Spinal cord (tissue), 9 donors: ENCODE measurements at regions not wholly inside any gene's neighbourhood (a gene's known extent, or its start where the extent isn't known, plus 50 kb on each side); places are given as distances from the start of the nearest gene placed in this dataset.

Experiments
- DNase-seq, 6 donors: peaks; one replicate each; pipeline versions ENCODE4 v3.0.0 to v3.0.0-alpha.2; 2013 to 2015; ENCODE audit warnings: low spot score in 6 of 6, low read depth in 4 of 6
- H3K27ac ChIP-seq: one replicate; pipeline ENCODE4 v1.5.1; 2013; ENCODE audit warnings: low read depth, low read length, control low read depth
- H3K27me3 ChIP-seq: one replicate; pipeline ENCODE4 v1.6.1; 2013; ENCODE audit warnings: low read length; ENCODE audit not compliant: control insufficient read depth, insufficient read depth
- H3K36me3 ChIP-seq: one replicate; pipeline ENCODE4 v1.6.1; 2013; ENCODE audit warnings: low read length; ENCODE audit not compliant: control insufficient read depth, insufficient read depth
- H3K4me1 ChIP-seq: one replicate; pipeline ENCODE4 v1.6.1; 2013; ENCODE audit warnings: low read length; ENCODE audit not compliant: control insufficient read depth, insufficient read depth
- H3K4me3 ChIP-seq: one replicate; pipeline ENCODE4 v1.5.1; 2013; ENCODE audit warnings: low read depth, low read length, control low read depth
- H3K9me3 ChIP-seq: one replicate; pipeline ENCODE4 v1.6.1; 2013; ENCODE audit warnings: low read length; ENCODE audit not compliant: control insufficient read depth, insufficient read depth
- WGBS: methylation state at CpG from one replicate; pipeline ENCODE4 v1.1.5; 2013; ENCODE audit warnings: missing lambda C conversion rate; ENCODE audit not compliant: insufficient coverage; 5-methylcytosine and 5-hydroxymethylcytosine counted together
- donor health status: healthy.

GRCh38 chr12:30012816-30013450 is 229.2 kb upstream of the TMTC1 start:
- no peaks in the 10 kb centered on the region for H3K9me3 ChIP-seq

GRCh38 chr12:30010071-30011052 is 226.6 kb upstream of the TMTC1 start:
- DNase-seq = no peak
- no peak overlapping the region for H3K4me3 ChIP-seq
- H3K27me3 ChIP-seq = no peaks in the 10 kb centered on the region
- H3K27ac ChIP-seq = no peak overlapping the region
- WGBS = no CpG with 5 or more reads among the region's 1 CpG
- no peaks in the 10 kb centered on the region for H3K36me3 ChIP-seq
- H3K4me1 ChIP-seq = no peaks in the 10 kb centered on the region
- no peaks in the 10 kb centered on the region for H3K9me3 ChIP-seq

More at GRCh38 chr12:30012816-30013450, 229.2 kb upstream of the TMTC1 start:
- no peak overlapping the region for H3K27ac ChIP-seq
- H3K36me3 ChIP-seq = no peaks in the 10 kb centered on the region
- 56% methylated on average over 5 of the region's 6 CpGs for WGBS
- no peaks in the 10 kb centered on the region for H3K4me1 ChIP-seq
- H3K27me3 ChIP-seq = no peaks in the 10 kb centered on the region
- DNase-seq = peak in 1 of 6 donors; percentile 88
- no peak overlapping the region for H3K4me3 ChIP-seq

- Histone ChIP-seq H3K4me1 (no peaks in the 10 kb centered on the region), H3K27me3 (no peaks in the 10 kb centered on the region), H3K36me3 (no peaks in the 10 kb centered on the region), H3K9me3 (no peaks in the 10 kb centered on the region), H3K27ac (no peak overlapping the region), H3K4me3 (no peak overlapping the region)
- DNase-seq = no peak
- WGBS = no CpG with 5 or more reads among the region's 1 CpG
Observed at GRCh38 chr12:30006021-30006420, 222.3 kb upstream of the TMTC1 start.

- Histone ChIP-seq H3K27ac (no peak overlapping the region), H3K36me3 (no peaks in the 10 kb centered on the region), H3K4me1 (no peaks in the 10 kb centered on the region), H3K27me3 (no peaks in the 10 kb centered on the region), H3K4me3 (no peak overlapping the region), H3K9me3 (no peaks in the 10 kb centered on the region)
- WGBS = 100% methylated on average over 1 of the region's 2 CpGs
- no peak for DNase-seq
Observed at GRCh38 chr12:30003321-30003720, 219.6 kb upstream of the TMTC1 start.

GRCh38 chr12:30002677-30003076 is 218.9 kb upstream of the TMTC1 start:
- Histone ChIP-seq H3K4me1 (no peaks in the 10 kb centered on the region), H3K27me3 (no peaks in the 10 kb centered on the region), H3K9me3 (no peaks in the 10 kb centered on the region), H3K36me3 (no peaks in the 10 kb centered on the region), H3K4me3 (no peak overlapping the region), H3K27ac (no peak overlapping the region)
- DNase-seq = no peak
- 83% methylated on average over 1 of the region's 5 CpGs for WGBS

DNA sequence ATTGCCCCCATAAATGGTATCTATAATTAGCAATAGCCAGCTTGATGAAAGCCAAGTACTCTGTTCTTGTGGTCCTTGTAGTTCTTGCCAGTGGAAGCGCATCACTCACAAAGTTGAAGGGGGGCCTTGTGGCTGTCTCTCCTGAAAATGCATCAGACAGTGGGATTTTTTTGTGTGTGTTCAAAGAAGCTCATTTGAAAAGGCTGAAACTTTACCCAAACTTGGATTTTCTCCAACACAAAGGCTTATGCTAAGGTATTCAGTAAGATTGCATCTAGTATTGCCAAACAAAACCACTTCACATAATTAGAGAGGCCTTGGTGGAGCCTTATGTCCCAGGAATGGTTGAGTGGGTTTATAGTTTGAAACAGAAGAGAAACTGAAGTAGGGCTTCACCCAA is 216.7 kb upstream of the TMTC1 start:
- no peaks in the 10 kb centered on the region for H3K4me1 ChIP-seq
- DNase-seq = peak in 2 of 6 donors; percentile 27 to 62
- no peaks in the 10 kb centered on the region for H3K27me3 ChIP-seq
- no peak overlapping the region for H3K27ac ChIP-seq
- 67% methylated on average over 1 of the region's 1 CpG for WGBS
- H3K9me3 ChIP-seq = no peaks in the 10 kb centered on the region
- no peak overlapping the region for H3K4me3 ChIP-seq
- no peaks in the 10 kb centered on the region for H3K36me3 ChIP-seq

GRCh38 chr12:29996993-29997392 is 213.3 kb upstream of the TMTC1 start:
- no peak overlapping the region for H3K27ac ChIP-seq
- no CpG with 5 or more reads among the region's 3 CpGs for WGBS

DNA sequence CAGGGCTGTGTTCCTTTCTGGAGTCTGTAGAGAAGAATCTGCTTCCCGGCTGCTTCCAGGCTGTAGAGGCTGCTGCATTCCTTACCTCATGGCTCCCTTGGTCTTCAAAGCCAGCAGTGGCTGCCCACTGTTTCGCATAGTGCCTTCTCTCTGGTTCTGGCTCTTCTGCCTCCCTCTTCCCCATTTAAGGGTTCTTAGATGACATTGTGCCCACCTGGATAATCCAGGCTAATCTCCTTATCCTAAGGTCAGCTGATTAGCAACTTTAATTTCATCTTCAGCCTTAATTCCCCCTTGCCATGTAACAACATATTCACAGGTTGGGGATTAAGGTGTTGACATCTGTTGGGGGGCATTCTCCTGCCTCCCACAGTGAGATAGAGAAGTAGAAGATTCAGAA is 208.6 kb upstream of the TMTC1 start:
- 85% methylated on average over 2 of the region's 2 CpGs for WGBS

More at GRCh38 chr12:29996993-29997392, 213.3 kb upstream of the TMTC1 start:
- H3K4me1 ChIP-seq = no peaks in the 10 kb centered on the region
- H3K9me3 ChIP-seq = no peaks in the 10 kb centered on the region
- H3K27me3 ChIP-seq = no peaks in the 10 kb centered on the region
- no peaks in the 10 kb centered on the region for H3K36me3 ChIP-seq
- H3K4me3 ChIP-seq = no peak overlapping the region
- no peak for DNase-seq

DNA sequence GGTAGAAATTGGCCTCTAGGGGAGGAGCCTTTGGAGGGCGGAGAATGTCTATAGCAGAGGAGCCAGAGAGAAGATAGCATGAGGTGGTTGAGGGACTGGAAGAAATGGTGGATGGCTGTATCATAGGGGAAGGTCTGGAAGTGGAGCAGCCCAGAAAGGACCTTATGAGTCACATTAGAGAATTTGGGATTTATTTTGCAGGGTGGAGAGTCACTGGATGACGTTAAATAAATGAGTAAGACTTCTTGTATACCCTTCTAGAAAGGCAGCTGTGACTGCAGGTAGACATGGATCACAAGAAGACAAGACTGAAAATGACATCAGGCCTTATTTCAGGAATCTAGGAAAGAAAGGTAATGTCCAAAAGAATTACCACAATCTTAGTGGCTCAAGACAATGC is 208.2 kb upstream of the TMTC1 start:
- no peaks in the 10 kb centered on the region for H3K36me3 ChIP-seq
- no peaks in the 10 kb centered on the region for H3K27me3 ChIP-seq
- no peak for DNase-seq
- no peak overlapping the region for H3K4me3 ChIP-seq
- H3K9me3 ChIP-seq = no peaks in the 10 kb centered on the region
- H3K27ac ChIP-seq = no peak overlapping the region
- WGBS = 100% methylated on average over 1 of the region's 2 CpGs
- no peaks in the 10 kb centered on the region for H3K4me1 ChIP-seq

More for the DNA sequence above, 208.6 kb upstream of the TMTC1 start:
- Histone ChIP-seq H3K27me3 (no peaks in the 10 kb centered on the region), H3K4me3 (no peak overlapping the region), H3K27ac (no peak overlapping the region), H3K36me3 (no peaks in the 10 kb centered on the region), H3K9me3 (no peaks in the 10 kb centered on the region), H3K4me1 (no peaks in the 10 kb centered on the region)
- no peak for DNase-seq
